ENCODE measurements at regions not wholly inside any gene's neighbourhood (a gene's known extent, or its start where the extent isn't known, plus 50 kb on each side); places are given as distances from the start of the nearest gene placed in this dataset.
"Not testable (repeated sequence)": the region's sequence is repeated elsewhere in the genome, so short reads cannot be mapped to it uniquely, and the experiment has no call there.

DNA sequence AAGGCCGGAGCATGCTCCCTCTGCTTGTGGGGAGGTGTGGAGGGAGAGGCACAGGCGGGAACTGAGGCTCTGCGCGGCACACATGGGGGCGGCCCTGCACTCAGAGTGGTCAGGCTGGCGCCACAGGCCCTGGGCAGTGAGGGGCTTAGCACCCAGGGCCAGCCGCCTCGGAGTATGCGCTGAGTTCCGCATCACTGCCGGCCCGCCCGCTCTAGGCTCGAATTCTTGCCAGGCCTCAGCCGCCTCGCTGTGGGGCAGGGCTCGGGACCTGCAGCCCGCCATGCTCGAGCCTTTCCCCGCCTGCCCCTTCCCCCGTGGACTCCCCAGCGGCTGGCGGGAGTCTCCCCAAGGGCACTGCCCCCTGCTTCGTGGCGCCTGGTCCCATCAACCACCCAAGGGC, 905.9 kb downstream of the SPATA31A6 start:
- H3K4me3 ChIP-seq (ENCODE audit: severe bottlenecking); H3K27ac ChIP-seq (ENCODE audit: poor library complexity, severe bottlenecking); H3K36me3 ChIP-seq (ENCODE audit: low read depth); DNase-seq (ENCODE audit: low spot score); H3K4me1 ChIP-seq (ENCODE audit: insufficient read depth, poor library complexity, severe bottlenecking); H3K9me3 ChIP-seq (ENCODE audit: severe bottlenecking); ATAC-seq (ENCODE audit: low read depth); H3K27me3 ChIP-seq (ENCODE audit: insufficient read depth, poor library complexity, severe bottlenecking): not testable (repeated sequence)

DNA sequence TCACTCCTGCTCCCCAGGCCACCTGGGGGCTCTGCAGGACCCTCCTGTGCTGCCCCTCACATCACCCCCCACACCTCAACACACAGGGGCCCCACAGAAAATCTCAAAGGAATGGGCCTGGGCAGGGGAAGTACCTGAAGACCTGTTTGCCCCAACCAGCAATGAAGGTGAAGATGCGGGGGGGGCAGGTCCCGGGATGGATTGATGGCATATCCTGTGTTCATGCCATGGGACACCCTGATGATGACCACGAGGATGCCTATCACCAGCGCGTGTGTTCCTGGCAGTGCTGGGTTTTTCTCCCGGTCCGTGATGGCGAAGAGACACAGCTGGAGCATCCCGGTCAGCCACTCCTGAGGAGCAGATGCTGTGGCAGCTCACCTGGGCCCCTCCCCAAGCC, 926.9 kb downstream of the SPATA31A6 start:
- not testable (repeated sequence) for DNase-seq (ENCODE audit: low spot score); H3K27ac ChIP-seq (ENCODE audit: poor library complexity, severe bottlenecking); H3K27me3 ChIP-seq (ENCODE audit: insufficient read depth, poor library complexity, severe bottlenecking); H3K36me3 ChIP-seq (ENCODE audit: low read depth); H3K4me1 ChIP-seq (ENCODE audit: insufficient read depth, poor library complexity, severe bottlenecking); H3K9me3 ChIP-seq (ENCODE audit: severe bottlenecking); H3K4me3 ChIP-seq (ENCODE audit: severe bottlenecking); ATAC-seq (ENCODE audit: low read depth)

DNA sequence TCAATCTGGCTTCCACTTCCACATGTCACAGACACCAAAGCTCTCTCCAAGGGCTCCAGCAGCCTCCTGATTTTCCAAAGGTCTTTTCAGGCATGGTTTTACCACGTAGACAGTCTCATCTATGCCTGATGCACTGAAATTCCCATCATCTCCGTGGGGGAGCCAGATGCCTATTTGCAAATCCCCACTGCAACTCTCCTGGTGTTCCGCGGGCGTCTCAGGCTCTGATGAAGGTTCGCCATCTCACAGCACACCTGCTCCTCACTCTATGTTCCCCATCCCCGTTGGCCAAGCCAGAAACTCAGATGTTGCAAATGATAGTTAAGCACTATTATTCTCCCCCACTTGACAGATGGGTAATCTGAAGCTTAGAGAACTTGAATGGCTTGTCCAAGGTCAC, 929.4 kb downstream of the SPATA31A6 start:
- H3K4me3 ChIP-seq (ENCODE audit: severe bottlenecking); DNase-seq (ENCODE audit: low spot score); ATAC-seq (ENCODE audit: low read depth); H3K36me3 ChIP-seq (ENCODE audit: low read depth); H3K27ac ChIP-seq (ENCODE audit: poor library complexity, severe bottlenecking); H3K4me1 ChIP-seq (ENCODE audit: insufficient read depth, poor library complexity, severe bottlenecking); H3K27me3 ChIP-seq (ENCODE audit: insufficient read depth, poor library complexity, severe bottlenecking); H3K9me3 ChIP-seq (ENCODE audit: severe bottlenecking): not testable (repeated sequence)

DNA sequence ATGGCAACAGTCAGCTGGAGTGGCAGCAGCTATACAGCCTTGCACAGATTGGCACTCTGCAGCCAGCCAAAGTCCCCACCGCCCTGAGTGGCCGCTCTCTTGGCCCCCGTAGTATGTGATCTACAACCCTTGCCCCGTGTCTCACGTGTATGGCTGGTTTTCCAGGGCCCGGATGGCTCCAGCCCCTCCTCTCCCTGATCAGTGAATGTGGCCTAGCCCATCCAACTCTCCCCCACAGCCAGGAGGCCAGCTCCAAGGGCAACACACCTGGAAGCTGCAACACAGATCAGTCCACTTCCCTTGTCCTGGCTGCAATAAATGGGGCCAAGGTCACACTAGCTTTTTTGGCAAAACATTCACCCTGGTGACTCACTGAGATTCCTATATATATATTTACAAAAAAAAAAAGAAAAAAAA, 932.4 kb downstream of the SPATA31A6 start:
- H3K4me3 ChIP-seq (ENCODE audit: severe bottlenecking); H3K36me3 ChIP-seq (ENCODE audit: low read depth); ATAC-seq (ENCODE audit: low read depth); DNase-seq (ENCODE audit: low spot score); H3K27ac ChIP-seq (ENCODE audit: poor library complexity, severe bottlenecking); H3K9me3 ChIP-seq (ENCODE audit: severe bottlenecking); H3K27me3 ChIP-seq (ENCODE audit: insufficient read depth, poor library complexity, severe bottlenecking); H3K4me1 ChIP-seq (ENCODE audit: insufficient read depth, poor library complexity, severe bottlenecking): not testable (repeated sequence)

- not testable (repeated sequence) for H3K4me3 ChIP-seq (ENCODE audit: severe bottlenecking); H3K9me3 ChIP-seq (ENCODE audit: severe bottlenecking); ATAC-seq (ENCODE audit: low read depth); H3K36me3 ChIP-seq (ENCODE audit: low read depth); H3K27me3 ChIP-seq (ENCODE audit: insufficient read depth, poor library complexity, severe bottlenecking); H3K4me1 ChIP-seq (ENCODE audit: insufficient read depth, poor library complexity, severe bottlenecking); H3K27ac ChIP-seq (ENCODE audit: poor library complexity, severe bottlenecking); DNase-seq (ENCODE audit: low spot score)
These were observed 934.8 kb downstream of the SPATA31A6 start for GRCh38 chr9:43118088-43118865.

DNA sequence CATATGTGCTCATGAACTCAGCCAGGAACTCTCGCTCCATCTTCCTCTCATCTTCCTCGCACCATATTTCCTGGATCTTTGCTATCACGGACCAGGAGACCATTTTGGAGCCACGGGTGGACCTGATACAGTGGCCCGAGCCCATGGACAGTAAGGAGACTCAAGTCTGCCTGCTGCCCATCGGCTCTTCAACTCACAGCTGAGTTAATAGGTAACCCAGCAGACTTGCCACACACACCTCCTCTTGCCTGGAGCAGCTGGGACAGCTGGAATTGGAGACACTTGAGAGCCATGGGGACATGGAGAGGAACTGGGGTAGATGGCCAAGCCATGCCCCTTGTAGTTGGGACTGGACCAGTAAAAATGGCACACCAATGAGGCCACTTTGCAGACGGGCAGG, 936.1 kb downstream of the SPATA31A6 start:
- not testable (repeated sequence) for DNase-seq (ENCODE audit: low spot score); H3K9me3 ChIP-seq (ENCODE audit: severe bottlenecking); ATAC-seq (ENCODE audit: low read depth); H3K36me3 ChIP-seq (ENCODE audit: low read depth); H3K4me1 ChIP-seq (ENCODE audit: insufficient read depth, poor library complexity, severe bottlenecking); H3K27me3 ChIP-seq (ENCODE audit: insufficient read depth, poor library complexity, severe bottlenecking); H3K27ac ChIP-seq (ENCODE audit: poor library complexity, severe bottlenecking); H3K4me3 ChIP-seq (ENCODE audit: severe bottlenecking)

DNA sequence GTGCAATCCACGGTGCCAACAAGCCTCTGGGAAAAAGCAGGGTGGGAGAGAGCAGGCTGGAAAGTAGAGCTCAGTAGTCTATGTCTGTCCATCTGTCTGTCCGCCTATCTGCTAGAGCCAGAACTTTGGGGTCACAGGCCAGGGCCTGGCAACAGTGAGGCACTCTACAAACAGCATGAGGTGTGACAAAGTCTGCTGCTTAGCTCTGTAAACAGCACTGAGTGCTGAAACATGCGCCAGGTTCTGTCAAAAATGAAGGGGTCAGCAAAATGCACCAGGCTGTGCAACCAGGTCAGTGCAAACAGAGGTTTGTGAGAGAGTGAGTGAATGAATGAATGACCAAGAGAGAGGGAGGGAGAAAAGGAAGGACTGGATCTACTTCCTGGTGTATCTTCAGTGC, 936.5 kb downstream of the SPATA31A6 start:
- not testable (repeated sequence) for ATAC-seq (ENCODE audit: low read depth); H3K36me3 ChIP-seq (ENCODE audit: low read depth)

DNA sequence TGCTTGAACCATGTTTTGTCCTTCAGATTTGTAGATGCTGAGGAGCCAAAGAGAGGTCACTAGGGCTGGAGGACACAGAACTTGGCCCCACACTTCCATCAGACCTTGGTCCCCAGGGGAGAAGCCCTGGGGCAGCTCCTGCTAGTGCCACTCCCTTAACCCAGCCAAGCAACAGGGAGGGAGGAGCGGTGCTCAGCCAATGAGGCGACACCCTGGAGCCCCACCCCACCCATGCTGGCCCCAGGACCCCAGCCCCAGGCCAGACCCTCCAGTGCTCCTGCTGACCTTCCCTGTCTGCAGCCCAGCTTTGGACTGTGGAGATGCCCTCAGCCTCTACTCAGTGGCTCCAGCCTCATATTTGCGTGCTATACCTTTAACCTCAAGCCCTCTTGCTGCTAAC, 942.4 kb downstream of the SPATA31A6 start:
- not testable (repeated sequence) for H3K9me3 ChIP-seq (ENCODE audit: severe bottlenecking); H3K27ac ChIP-seq (ENCODE audit: poor library complexity, severe bottlenecking); H3K36me3 ChIP-seq (ENCODE audit: low read depth); ATAC-seq (ENCODE audit: low read depth); DNase-seq (ENCODE audit: low spot score); H3K4me3 ChIP-seq (ENCODE audit: severe bottlenecking); H3K4me1 ChIP-seq (ENCODE audit: insufficient read depth, poor library complexity, severe bottlenecking); H3K27me3 ChIP-seq (ENCODE audit: insufficient read depth, poor library complexity, severe bottlenecking)

More for the DNA sequence above, 936.5 kb downstream of the SPATA31A6 start:
- H3K9me3 ChIP-seq (ENCODE audit: severe bottlenecking); H3K4me3 ChIP-seq (ENCODE audit: severe bottlenecking); H3K4me1 ChIP-seq (ENCODE audit: insufficient read depth, poor library complexity, severe bottlenecking); H3K27me3 ChIP-seq (ENCODE audit: insufficient read depth, poor library complexity, severe bottlenecking); DNase-seq (ENCODE audit: low spot score); H3K27ac ChIP-seq (ENCODE audit: poor library complexity, severe bottlenecking): not testable (repeated sequence)

DNA sequence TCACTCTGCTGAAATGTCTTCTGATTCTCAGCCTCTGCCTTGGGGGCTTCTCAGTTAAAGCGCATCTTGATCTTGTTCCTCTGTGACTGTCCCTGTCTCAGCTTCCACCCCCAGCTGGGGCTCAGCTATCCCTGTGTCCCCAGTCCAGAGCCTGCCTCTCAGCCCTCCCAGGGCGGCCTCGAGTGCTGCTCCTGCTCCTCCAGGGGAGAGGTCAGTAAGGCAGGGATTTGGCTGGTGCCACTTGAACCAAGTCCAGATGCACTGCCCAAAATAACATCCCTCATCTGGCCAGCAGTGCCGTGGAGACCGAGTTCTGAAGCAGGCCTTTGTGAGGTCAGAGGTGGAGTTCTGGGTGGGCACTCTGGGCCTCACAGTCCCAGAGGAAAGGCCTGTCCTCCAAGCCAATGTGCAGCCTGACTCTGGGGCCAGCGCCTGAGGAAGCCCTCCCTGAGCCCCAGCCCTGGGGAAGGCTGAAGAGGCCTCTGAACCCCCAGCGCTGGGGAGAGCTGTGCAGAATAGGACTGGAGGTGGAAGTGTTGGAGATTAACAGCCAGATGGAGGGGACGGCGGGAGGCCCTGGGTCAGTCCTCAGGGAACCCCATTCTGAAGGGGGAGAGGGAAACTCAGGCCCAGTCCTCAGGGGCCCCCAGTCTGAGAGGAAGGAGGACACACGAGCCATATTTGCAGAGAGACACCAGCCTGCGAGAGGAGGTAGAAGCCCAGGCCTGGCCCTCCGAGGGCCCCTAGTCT, 943.7 kb downstream of the SPATA31A6 start:
- H3K9me3 ChIP-seq (ENCODE audit: severe bottlenecking); H3K4me1 ChIP-seq (ENCODE audit: insufficient read depth, poor library complexity, severe bottlenecking); H3K36me3 ChIP-seq (ENCODE audit: low read depth); H3K27me3 ChIP-seq (ENCODE audit: insufficient read depth, poor library complexity, severe bottlenecking); H3K4me3 ChIP-seq (ENCODE audit: severe bottlenecking); ATAC-seq (ENCODE audit: low read depth); H3K27ac ChIP-seq (ENCODE audit: poor library complexity, severe bottlenecking); DNase-seq (ENCODE audit: low spot score): not testable (repeated sequence)

- H3K27me3 ChIP-seq (ENCODE audit: insufficient read depth, poor library complexity, severe bottlenecking); H3K9me3 ChIP-seq (ENCODE audit: severe bottlenecking); ATAC-seq (ENCODE audit: low read depth); H3K4me1 ChIP-seq (ENCODE audit: insufficient read depth, poor library complexity, severe bottlenecking); DNase-seq (ENCODE audit: low spot score); H3K27ac ChIP-seq (ENCODE audit: poor library complexity, severe bottlenecking); H3K4me3 ChIP-seq (ENCODE audit: severe bottlenecking); H3K36me3 ChIP-seq (ENCODE audit: low read depth): not testable (repeated sequence)
These were observed 944.5 kb downstream of the SPATA31A6 start for GRCh38 chr9:43127949-43128348.

GRCh38 chr9:43130744-43131171, 947.3 kb downstream of the SPATA31A6 start:
- peak overlapping the region; percentile 63 for H3K27ac ChIP-seq (ENCODE audit: poor library complexity, severe bottlenecking)
- H3K27me3 ChIP-seq (ENCODE audit: insufficient read depth, poor library complexity, severe bottlenecking); DNase-seq (ENCODE audit: low spot score); H3K4me3 ChIP-seq (ENCODE audit: severe bottlenecking); H3K36me3 ChIP-seq (ENCODE audit: low read depth); H3K4me1 ChIP-seq (ENCODE audit: insufficient read depth, poor library complexity, severe bottlenecking); ATAC-seq (ENCODE audit: low read depth); H3K9me3 ChIP-seq (ENCODE audit: severe bottlenecking): not testable (repeated sequence)
